ENCODE measurements at regions not wholly inside any gene's neighbourhood (a gene's known extent, or its start where the extent isn't known, plus 50 kb on each side); places are given as distances from the start of the nearest gene placed in this dataset.
"Not testable (repeated sequence)": the region's sequence is repeated elsewhere in the genome, so short reads cannot be mapped to it uniquely, and the experiment has no call there.

- not testable (repeated sequence) for TF ChIP-seq CTCF (conservative IDR thresholded peaks at IDR 0.05; ENCODE audit: low read depth, low read length); EZH2 (IDR thresholded peaks at IDR 0.05; ENCODE audit: low read length, unreplicated experiment)
Observed at GRCh38 chr12:71311611-71312010, 128.0 kb upstream of the LGR5 start.

All from PC-3 (cell line).